AG08395 (cell line): ENCODE measurements at regions not wholly inside any gene's neighbourhood (a gene's known extent, or its start where the extent isn't known, plus 50 kb on each side); places are given as distances from the start of the nearest gene placed in this dataset.
A peak's percentile ranks its signal among the peaks of the same experiment; 100 is the strongest.
"Not testable (repeated sequence)": the region's sequence is repeated elsewhere in the genome, so short reads cannot be mapped to it uniquely, and the experiment has no call there.

Source experiments
- DNase-seq: peaks from one replicate; pipeline ENCODE4 v3.0.0; 2012; ENCODE audit warnings: mixed read lengths, low spot score

DNA sequence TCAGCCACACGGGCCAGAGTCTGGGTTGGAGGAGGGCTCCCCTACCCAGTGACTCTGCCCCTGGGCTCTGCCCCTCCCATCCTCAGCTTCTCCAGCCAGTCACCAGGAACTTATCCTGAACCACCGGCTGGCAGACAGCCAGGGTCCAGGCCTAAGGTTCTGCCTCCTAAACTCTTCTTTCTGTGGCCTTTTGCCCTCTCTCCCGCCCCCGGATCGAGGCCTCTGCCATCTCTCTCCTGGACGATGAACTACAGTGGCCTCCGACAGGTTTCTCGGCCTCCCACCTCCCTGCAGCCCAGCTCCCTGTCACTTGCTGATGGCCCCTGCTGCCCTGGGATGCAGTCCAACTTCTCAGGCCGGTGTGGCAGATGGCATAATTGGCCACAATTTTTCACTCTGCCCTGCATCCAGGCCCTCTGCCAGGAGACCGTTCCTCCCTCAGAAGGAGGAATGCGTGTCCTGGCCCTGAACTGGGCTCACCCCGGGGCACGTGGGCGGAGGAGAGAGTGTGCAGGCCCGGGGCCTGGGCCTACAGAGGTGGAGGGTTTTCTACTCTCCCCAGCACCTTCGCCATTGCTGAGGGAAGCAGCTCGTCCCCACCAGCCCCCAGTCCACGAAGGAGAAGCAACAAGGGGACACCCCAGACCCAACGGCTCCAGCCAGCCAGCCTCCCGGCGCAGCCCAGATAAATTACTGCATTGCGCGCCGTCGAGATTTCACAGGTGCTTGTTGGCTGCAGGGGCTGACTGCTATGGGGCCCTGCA lies 81.9 kb upstream of the LRPAP1 start:
- DNase-seq: peak; percentile 21

DNA sequence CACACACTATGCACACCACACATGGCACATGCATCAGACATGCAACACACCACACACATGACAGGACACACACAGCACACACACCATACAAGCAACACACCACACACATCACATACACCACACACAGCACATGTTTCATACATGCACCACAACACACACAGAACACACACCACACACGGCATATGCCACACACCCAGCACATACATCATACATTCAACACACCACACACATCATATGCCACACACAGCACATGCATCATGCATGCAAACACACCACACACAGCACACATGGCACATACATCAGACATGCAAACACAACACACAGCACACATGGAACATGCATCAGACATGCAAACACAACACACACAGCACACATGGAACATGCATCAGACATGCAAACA lies 80.7 kb upstream of the LRPAP1 start:
- no peak for DNase-seq

DNA sequence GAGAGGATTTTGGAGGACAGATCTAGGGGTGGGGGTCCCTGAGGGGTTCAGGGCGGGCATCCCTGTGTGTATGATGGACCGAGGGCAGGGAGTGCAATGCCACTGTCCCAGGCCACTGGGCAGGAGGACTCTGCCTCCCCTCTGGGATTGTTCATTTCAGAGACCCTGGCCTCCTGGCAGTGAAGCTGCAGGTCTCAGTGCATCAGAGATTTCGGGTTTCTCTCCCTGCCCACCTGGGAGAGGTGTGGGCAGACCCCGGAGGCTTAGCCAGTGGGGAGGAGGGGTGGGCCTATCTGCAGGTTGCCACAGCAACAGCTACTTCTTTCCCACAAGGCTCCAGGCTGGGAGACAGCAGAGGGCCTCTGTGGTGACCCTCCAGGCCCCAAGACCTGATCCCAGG lies 80.1 kb upstream of the LRPAP1 start:
- no peak for DNase-seq

DNA sequence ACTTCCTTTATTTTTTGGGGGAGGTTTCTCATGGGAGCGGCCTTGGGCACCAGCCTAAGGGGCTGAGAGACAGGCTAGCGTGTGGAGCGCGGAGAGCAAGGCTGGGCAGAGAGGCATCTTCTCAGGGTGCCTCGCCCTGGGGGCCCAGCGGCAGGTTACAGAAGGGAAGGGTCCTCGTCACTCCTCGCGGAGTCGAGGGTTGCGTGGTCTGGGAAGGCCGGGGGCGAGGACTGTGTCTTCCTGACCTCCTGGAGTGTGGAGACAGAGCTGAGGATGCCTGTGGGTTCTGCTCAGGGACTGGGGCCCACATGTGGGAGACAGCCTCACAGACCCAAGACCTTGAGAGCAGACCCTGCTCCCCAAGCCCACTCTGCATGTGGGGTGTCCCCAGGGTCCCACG lies 79.6 kb upstream of the LRPAP1 start:
- DNase-seq: no peak

DNA sequence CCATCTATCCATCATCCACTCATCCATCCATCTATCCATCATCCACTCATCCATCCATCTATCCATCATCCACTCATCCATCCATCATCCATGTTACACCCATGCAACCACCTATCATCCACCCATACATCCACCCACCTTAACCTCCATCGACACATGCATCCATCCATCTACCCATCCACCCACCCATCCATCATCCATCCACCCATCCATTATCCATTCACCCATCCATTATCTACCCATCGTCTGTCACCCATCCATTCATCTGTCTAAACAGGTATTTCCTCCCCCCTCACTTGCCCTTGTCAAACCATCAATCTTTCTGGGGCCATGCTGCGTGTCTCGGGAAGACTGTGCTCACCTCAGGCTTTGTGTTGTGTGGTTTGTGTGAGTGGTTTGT lies 78.6 kb upstream of the LRPAP1 start:
- DNase-seq: not testable (repeated sequence)

DNA sequence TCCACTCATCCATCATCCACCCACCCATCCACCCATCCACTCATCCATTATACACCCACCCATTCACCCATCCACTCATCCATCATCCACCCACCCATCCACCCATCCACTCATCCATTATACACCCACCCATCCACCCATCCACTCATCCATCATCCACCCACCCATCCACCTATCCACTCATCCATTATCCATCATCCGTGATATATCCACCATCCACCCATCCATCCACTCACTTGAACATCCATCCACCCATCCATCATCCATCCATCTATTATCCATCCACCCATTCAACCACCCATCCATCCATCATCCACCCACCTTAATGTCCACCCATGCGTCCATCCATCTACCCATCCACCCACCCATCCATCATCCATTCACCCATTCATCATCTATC lies 77.7 kb upstream of the LRPAP1 start:
- DNase-seq: not testable (repeated sequence)

DNA sequence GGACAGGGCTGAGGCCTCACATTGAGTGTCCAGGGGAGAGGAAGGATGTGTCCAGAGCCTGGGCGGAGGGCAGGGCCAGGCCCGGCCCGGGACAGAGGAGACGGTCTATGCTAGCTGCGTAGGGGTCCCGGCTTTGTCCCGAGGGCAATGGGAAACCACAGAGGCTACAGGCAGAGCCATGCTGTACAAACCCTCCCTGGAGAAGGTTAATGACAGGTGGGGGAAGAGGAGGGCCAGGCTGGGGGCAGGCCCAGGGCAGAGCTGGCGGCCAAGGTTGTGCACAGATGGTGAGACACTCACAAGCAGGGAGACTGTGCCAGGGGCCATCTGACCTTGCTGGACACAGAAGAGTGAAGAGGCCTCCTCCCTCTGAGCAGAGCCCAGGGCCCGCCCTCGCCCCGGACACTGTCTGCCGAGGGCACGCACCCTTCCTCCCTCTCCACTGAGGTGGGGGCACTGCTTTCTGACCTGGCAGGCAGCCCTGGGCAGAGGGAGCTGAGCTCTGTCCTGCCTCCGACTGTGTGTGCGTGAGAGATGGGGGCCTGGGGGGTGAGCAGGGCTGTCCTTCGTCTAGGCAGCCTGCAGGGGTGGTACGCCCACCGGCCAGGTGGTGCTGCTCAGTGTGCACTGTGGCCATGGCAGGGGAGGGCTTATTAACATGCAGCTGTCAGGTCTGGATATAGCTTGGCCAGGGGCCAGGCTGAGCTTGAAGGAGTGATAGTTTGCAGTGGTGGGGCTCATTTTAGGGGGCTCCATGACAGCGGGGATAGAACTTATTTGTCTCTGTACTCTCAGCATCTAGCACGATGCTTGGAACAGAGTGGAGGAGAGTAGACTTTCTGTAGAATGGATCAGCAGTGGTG lies 75.7 kb upstream of the LRPAP1 start:
- no peak for DNase-seq

DNA sequence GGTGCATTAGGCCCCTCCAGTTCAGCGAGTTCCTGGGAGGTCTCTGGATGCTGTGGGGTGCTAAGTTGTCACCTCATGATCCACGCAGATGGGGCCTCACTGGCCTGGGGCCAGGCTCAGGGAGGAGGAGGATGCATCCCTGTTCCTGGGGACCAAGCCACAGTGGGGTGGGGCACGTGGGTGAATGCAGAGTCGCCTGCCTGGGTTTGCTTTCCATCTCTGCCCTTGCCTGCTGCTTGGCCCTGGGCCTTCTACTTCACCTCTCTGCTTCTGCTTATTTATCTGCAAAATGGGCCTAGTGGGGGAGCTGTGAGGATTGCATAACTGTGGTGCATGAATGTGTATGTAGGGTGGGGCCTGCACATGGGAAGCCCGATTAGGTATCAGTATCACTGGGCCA lies 74.6 kb upstream of the LRPAP1 start:
- DNase-seq: not testable (repeated sequence)

DNA sequence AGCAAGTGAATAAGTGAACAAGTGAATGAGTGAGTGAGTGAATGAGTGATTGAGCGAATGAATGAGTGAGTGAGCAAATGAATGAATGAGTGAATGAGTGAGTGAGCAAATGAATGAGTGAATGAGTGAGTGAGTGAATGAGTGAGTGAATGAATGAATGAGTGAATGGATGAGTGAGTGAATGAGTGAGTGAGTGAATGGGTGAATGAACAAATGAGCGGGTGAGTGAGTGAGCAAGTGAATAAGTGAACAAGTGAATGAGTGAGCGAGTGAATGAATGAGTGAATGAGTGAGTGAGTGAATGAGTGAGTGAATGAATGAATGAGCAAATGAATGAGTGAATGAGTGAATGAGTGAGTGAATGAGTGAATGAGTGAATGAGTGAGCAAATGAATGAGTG lies 74.0 kb upstream of the LRPAP1 start:
- not testable (repeated sequence) for DNase-seq

DNA sequence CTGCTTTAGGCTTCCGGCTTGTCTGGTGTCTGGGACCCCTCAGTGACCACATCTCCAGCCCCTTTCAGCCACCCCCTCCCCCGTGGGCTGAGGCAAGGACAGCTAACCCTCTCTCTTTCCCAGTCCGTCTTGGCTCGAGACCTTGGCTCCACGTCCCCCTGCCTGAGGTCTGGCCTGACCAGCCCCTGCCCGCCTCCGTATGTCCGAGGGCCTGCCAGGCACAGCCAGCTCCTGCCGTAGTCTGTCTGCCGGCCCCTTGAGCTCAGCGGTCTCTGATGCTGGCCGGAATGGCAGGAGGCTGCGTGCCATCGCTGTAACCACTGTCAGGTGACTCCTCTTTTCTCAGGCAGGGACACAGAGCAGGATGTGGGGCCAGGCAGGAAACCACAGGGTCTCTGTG lies 73.3 kb upstream of the LRPAP1 start:
- DNase-seq: no peak

DNA sequence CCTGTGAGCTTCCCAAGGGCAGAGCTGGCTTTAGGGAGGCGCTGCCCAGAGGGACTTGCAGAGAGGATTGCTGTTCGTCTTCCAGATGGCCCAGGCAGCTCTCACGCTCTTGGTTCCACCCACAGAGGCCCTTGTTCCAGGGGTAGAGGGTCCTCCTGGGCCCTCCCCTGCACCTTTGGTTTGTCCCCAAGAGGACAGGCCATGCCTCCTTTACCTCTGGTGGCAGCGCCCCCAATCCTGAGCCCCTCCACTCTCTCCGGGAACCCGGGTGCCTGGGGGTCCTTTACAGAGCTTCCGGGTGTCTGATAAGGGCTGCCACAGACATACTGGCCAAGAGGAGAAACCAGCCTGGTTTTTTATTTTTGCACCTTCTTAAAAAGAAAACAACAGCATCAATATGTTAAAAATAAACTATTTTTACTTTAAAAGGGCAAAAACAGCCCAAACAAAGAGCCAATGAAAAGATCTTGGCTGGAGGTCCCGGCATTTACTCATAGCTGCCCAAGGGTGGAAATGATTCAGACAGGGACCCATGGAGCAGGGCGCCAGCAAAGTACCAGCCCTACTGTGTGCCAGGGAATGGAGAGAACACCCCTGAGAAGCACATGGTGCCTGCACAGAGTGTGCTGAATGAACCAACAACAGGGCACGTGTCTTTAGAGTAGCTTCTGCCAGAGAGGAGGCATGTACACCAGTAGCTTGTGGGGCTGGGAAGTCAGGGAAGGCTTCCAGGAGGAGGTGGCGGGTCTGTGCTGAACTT lies 70.8 kb upstream of the LRPAP1 start:
- not testable (repeated sequence) for DNase-seq

DNA sequence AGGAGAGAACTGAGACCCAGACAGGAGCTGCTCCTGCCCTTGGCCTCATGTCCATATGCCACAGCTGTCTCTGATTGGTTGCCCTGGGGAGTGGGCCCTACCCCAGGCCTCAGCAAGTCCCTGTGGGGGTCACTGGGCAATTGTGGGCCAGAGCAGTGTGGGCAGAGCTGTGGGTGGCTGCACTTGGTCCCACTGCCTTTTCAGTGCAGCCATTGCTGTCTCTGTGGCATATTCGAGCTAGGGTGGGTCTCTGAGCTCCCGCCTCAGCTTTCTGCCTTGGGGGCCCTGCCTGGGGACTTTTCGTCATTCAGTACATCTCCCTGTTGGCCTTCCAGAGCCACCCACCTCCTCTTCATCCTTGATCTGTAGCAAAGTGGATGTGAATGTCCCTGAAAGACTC lies 69.8 kb upstream of the LRPAP1 start:
- no peak for DNase-seq

DNA sequence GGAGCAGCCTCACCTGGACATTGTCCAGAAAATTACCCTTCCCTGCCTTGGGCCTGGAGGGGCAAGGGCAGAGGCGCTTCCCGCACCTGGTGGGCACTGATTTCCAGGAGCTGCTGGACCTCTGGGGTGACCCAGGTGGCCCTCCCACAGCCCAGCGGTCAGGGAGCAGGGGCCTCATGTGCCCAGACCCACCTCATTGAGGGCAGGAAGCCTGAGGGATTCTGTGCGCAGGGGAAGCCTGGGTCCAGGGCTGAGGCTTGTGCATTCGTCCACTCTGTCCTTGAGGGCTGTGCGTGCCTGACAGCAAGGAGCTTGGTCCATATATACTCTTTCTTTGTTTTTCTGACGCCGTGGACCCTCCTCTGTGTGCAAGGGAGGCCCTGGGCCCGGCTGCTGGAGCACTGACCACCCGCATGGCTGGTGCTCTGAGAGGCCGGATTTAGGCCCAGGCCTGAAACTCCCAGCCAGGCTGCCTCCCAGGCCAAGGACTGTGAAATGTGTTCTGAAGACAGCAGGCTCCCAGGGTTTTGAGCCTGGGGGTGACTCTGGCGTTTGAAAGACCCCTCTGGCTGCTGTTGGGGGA lies 69.0 kb upstream of the LRPAP1 start:
- DNase-seq: not testable (repeated sequence)

DNA sequence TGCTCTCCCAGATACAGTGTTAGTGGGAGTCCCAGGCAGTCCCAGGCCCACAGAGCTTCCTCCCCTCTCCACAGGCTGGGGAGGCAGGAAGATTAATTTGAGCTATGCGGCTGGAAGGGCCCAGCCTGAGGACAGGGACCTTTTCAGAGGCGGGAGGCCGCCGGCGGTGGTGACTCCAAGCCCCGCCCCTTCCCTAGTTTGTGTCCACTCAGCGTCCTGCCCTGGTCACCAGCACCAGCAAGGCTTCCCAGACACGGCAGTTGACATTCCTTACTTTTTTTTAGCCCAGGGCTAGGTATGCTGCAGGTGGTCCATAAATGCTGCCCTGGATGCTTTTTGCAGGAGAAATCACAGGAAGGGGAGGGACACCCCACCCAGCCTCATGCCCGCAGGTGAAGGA lies 67.7 kb upstream of the LRPAP1 start:
- DNase-seq: no peak

DNA sequence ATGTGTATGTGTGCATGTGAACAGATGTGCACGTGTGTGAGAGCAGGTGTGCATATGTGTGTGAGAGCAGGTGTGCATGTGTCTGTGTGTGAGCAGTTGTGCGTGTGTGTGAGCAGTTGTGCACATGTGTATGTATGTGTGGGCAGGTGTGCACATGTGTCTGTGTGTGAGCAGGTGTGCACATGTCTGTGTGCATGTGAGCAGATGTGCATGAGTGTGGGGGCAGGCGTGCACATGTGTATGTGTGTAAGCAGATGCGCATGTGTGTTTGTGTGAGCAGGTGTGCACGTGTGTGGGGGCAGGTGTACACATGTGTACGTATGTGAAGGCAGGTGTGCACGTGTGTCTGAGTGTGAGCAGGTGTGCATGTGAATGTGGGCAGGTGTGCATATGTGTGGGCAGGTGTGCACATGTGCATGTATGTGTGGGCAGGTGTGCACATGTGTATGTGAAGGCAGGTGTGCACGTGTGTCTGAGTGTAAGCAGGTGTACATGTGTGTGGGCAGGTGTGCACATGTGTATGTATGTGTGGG lies 66.5 kb upstream of the LRPAP1 start:
- DNase-seq: no peak

DNA sequence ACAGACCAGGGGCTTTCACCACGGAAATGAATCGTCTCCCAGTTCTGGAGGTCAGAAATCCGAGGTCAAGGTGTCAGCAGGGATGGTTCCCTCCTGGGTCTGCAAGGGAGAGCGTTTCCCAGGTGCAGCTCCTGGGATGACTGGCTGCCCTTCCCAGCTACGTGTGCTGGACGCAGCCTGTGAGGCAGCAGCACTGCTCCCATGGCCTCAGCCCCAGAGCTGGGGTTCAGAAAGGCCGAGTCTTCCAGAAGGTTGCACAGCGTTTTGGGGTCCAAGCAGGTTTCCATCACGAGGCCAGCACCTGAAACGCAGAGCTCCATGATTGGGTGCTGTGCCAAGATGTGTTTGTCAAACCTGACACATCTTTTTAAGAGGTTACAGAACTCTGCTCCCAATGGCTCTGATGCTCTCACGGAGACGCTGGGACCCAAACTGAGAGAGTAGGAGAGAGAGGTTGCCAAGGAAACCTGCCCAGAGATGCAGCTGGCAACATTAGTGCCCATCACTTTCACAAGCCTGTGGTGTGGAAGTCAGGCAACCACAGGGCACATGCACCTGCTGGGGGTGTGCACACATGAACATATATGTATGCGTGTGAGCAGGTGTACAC lies 65.8 kb upstream of the LRPAP1 start:
- DNase-seq: not testable (repeated sequence)

DNA sequence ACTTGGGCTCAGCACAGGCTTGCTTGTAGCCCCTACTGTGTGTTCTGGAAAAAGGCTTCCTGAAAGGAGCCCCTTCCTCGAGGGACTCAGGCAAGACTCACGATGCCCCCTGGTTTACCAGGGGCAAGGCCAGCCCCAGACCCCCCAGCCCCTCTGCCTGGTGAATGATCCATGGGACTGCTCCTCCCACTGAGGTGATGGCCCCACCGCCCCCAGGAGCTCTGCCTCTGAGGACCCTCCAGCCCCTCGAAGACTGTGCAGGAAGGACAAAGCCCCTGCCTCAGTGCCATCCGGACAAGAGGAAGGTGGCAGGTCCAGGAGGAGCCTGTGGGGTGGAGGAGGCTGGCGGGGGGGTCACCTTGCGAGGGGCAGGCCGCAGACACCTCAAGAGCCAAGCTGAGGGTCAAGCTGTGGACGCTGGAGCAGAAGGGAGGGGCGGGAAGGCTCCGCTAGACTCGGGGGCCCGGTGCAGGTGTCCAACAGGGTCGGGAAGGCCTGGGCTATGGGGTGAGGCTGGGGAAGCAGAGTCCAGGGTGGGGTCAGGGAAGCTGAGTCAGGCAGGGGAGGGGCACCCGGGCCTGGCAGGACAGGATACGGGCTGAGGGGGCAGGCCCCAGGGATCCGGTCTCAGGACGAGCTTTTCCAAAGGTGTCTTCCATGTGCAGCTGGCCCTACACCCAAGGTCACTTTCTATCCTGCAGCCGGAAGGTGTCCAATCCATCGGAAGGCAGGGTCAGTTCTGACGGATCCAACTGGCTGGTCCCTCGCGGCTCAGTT lies 64.9 kb upstream of the LRPAP1 start:
- DNase-seq: not testable (repeated sequence)

DNA sequence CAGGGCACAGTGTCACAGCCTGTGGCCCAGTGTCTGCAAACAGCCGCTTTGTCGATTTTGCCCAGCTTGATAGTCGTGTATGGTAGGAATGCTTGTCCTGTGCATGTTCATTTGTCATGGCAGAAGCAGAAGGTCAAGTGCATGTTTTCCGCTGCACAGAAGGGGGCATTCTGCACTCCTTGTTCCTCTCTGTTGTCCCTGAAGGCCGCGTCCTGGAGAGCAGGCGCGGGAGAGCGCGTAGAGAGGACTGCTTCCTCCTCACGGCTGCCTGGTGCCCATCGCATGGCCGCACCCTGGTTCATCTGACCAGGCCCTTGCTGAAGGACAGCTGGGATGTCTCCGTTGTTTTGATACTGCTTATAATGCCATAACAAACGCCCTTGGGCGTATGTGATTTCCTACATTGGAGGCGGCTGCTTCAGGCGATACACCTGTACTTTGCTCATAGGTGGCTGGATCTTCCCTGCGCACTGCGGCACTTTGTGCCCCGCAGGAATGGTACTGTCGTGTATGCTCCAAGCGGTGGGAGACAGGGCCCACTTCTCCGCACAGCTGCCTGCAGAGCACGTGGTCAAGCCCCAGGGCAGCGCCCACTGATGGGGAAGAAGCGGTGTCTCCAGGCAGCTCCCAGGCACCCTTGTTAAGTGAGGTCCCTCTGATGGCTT lies 63.5 kb upstream of the LRPAP1 start:
- DNase-seq: not testable (repeated sequence)

DNA sequence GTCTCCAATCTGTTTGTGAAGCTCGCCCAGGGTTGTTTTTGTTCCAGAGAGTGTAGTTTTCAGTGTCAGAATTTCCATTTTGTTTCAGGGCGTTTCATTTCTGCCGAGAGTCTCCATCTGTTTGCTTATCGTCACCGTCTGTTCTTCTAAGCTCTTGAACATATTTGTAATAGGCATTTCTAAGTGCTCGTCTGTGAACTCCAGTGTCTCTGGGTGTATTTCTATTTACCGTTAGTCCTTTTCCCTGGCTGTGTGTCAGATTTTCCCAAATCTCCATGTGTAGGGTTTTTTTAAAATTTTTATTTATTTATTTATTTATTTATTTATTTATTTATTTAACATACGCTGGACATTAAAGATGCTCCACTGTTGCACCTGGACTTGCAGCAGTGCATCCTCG lies 62.5 kb upstream of the LRPAP1 start:
- not testable (repeated sequence) for DNase-seq
